Right renal cortex interstitium (tissue), 3 donors: ENCODE measurements at regions not wholly inside any gene's neighbourhood (a gene's known extent, or its start where the extent isn't known, plus 50 kb on each side); places are given as distances from the start of the nearest gene placed in this dataset.

Experiments
- DNase-seq, 3 donors: peaks; one replicate each; pipeline ENCODE4 v3.0.0-alpha.2; 2013; ENCODE audit warnings: low read depth in 3 of 3, low spot score in 2 of 3

DNA sequence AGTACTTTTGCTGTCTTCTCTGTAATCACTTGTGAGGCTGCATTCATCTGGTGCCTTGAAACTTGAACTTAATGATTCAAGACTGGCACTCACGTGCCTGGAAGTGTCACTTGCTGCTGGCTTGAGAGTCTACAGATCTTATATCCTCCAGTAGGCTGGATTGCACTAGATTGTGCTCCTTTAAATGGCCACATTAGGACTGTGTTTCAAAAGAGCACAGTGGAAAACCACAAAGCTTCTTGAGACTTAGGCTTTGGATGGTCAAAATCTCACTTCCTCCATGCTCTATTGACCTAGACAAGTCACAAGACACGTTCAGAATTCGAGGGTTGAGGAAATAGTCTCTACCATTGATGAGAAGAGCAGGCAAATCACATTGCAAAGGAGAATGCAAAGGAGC, 1278.8 kb upstream of the MIR17HG start:
- DNase-seq: no peak

DNA sequence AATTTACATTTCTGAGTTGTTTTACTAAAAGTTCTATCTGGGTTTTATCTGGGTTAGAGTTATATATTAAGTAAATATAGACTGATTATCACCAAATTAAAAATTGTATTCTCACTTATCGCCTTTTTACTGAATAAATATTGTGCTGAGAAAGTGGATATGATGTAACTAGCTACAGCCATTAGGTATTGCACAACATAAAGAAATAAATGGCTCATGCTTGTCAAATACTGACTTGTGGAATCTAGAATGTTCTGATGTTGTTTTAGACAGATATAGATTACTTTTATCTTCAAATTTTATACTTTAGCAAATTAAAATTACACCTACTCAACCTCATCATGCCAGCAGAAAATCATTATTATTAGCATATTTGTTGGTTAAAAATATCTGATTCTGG, 1277.1 kb upstream of the MIR17HG start:
- DNase-seq: no peak

DNA sequence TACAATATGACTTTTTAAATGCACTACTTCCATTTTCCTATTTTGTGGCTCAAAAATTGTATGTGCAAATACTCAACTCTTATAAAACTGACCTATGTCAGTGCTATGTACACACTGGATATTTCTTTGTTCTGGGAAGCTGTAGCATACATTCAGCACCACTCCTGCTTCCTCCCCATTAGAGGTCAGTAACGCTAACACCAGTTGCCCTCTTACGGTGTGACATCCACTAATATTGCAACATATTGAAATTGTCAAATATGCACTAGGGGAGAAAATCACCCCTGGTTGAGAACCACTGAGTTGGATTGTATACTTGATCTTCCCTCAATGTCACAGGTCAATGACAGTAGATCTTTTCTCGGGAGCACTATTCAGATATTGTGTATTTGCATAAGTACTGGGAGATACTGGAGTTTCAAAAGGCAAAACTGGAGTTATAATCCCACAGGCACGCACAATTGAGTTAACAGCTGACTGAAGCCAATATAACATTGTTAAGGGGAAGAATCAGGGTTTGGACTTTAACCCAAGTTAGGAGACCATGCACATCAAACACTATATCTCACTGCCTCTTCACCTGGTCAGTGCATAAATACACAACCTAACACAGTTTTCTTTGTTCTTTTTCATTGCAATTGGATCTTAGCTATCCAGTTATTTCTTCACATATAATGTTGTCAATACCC, 1276.5 kb upstream of the MIR17HG start:
- DNase-seq: no peak

DNA sequence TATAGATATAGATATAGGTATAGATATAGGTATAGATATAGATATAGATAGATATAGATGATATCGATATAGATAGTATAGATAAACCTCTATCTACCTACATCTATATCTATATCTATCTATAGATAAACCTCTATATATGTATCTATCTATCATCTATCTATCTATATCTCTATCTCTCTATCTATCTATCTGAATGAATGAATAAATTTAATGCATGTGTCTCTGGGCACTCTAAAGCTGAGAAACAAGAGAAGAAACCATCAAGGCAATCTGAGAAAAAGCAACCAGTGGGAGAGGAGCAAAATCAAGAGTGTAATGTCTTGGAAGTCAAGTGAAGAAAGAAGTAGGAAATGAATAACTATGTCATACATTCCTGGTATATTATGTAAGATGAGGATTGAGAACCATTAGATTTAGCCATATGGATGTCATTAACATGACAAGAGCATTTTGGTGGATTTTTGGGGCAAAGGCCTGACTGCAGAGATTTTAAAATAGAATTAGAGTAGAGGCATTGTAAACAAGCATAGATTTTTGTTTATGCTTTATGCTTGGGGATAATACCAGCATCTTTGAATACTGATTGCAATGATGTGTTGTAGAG, 1262.7 kb upstream of the MIR17HG start:
- DNase-seq: no peak

DNA sequence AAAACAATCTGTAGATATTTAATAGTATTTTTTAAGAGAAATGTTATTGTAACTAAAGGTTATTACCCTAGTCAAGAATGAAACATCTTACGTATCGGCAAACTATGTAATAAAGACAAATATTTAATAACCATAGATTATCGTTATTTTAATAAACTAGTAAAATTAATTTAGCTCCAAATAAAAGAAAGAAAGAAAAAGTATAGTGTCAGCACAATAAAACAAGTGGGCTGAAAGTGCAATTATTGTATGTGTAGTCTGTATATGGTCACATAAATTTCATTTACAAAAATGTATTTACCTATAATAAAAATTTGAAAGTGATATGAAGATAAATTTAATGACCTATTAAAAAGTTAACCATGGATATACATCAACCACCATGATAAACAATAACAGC, 1258.4 kb upstream of the MIR17HG start:
- no peak for DNase-seq

DNA sequence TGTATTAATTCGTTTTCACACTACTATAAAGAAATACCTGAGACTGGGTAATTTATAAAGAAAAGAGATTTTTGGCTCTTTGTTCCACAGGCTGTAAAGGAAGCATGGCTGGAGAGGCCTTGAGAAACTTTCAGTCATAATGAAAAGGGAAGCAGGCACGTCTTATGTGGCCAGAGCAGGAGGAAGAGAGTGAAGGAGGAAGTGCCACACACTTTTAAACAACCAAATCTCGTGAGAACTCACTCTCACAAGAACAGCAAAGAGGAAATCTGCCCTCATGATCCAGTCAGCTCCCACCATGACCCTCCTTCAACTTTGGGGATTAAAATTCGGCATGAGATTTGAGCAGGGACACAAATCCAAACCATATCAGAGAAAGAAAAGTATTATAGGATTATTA, 1255.9 kb upstream of the MIR17HG start:
- DNase-seq: no peak

DNA sequence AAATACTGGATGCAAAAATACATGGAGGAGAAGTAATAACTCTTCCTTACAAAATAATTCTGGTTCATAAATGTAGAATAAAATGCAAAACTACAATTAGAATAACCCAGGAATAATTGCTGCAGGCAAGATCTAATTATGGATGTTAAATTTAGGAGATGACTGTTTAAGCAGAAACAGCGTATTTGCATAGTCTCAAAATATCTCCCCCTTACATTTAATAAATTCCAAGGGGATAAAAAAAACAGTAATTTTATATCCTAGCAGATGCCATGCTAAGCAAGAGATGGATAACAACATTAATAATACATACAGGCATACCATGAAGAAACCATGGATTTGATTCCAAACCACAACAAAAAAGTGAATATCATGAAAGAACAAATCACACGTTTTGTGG, 1253.1 kb upstream of the MIR17HG start:
- DNase-seq: no peak

DNA sequence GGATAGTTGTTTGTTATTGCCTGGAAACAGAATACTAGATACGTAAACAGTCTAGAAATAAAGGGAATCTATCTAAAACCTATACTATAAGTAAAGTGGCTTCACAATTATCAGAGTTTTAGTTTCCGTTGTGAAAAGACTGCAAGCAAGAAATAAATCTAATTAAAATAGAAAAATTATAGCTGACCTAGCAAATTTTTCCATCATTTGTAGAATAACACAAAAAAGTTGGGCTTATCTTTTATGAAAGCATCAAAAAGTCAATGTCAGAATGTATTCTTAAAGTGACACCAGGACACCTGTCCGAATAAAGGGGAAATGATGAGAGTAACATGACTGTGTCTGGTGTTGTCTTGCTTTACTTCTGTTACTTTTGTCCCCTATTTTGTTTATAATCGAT, 1248.9 kb upstream of the MIR17HG start:
- no peak for DNase-seq

DNA sequence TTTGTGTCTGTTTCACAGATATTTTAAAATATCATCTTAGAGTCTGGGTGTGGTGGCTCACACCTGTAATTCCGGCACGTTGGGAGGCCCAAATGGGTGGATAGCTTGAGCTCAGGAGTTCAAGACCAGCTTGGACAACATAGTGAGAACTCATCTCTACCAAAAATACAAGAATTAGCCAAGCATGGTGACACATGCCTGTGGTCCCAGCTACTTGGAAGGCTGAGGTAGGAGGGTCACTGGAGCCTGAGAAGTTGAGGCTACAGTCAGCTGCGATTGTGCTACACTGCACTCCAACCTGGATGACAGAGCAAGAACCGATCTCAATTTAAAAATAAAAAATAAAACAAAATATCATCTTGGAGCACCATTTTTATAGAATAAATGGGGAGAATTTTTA, 1247.6 kb upstream of the MIR17HG start:
- DNase-seq: no peak

DNA sequence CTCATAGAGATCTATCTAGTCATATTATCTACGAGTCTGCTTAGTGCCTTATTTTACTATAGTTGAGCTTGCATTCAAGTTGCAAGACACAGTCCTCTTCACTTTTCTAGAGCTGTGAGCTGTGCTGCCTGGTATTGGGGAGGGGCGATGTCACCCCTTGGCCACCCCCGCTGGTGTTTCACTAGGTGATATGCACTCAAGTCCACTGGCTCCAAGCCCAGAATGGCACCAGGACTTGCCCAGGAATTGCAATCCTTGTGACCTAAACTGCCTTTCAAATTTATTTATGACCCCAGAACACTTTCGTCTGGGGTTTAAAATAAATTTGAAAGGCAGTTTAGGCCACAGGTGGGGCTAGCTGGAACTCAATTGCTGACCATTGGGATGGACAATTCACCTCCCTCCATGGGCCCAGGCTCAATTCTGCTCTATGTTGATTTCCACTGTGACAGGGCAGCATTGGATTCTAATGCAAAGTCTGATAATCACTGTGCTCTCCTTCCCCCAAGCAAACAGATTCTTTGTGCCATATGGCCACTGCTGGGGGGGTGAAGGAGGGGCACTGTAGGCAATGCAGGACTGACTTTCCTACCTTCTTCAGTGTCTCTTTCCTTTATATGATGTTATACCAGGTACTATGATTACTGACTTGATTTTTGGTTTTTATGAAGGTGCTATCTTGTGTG, 1244.2 kb upstream of the MIR17HG start:
- DNase-seq: no peak

DNA sequence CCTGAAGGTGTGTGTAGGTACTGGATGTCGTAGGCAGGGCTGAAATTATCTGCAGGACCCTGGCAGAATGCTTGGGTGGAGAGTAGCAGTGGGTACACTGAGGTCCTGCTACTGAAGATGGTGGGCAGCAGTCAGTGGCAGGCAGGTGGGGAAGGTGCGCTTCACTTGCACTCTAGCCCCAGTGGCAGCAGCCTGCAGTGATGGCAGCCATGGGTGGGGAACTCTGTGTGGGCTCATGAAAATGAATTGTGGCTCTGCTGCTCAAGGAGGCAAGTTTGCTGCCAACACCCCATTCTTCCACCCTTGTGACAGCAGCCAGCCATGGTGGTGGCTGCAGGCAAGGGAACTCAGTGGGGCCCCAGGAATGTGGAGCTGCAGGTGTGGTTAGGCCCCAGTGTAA, 1242.7 kb upstream of the MIR17HG start:
- no peak for DNase-seq

DNA sequence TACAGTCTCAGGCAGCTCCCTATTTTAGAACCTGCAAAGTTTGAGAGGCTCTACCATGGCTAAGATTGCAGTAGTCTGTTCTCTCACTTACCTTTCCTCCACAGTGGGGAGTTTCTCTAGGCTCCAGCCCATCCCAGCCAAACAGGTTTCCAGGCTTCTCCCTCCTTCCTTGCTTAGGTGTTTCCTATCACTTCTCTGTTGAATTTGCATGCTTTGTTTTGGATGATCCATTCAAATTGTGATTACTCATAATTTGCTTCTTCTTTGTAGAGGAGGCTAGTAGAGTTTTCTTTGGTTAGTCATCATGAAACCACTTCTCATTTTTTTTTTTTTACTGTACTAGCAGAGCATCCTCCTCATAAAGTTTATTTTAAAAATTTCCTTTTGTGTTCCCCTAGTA, 1242.2 kb upstream of the MIR17HG start:
- no peak for DNase-seq

DNA sequence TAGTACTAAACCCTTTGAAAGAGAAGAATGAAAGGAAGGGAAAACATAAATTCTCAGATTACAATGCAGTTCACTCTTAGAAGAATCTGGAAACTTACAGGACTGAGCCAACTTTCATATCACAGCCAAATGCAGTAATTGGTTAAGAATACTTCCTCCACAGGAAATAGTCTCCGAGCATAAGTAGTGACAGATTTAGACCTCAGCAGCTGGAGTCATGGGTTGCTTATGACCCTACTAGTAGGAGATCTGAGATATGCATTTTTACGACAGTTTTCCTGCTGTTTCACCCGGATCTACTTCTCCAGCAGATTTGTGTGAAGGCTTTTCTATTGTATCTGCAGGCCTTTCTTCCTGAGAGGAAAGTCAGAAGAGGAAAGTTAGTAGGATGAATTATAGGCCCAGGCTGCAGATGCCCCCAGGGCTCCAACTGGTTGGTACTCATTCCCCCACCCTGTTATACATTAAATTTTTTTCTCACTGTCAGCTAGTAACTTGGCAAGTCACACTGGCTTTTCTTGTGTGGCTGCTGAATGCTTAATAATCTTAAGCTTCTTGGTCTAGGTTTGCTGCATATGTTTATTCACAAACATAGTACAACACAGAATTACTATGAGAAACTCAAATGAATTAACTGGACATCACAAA, 1241.5 kb upstream of the MIR17HG start:
- DNase-seq: peak in 1 of 3 donors; percentile 2

DNA sequence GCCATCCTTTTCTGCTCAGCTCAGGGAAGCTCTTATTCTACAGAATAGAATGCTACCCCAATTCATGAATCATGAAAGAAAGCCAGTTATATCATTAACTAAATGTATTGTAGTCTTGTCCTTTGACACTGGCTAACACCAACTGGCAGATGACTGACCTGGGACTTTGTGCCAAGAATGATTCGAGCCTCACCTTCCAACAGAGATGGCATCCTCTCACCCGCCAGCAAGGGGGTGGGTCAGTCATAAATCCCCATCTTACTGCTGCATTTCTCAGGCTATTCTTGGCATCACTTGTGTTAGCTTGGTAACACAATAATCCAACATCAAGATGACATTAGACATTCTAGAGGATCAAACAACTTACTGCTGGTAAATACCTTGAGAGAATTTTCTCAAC, 1239.8 kb upstream of the MIR17HG start:
- no peak for DNase-seq

DNA sequence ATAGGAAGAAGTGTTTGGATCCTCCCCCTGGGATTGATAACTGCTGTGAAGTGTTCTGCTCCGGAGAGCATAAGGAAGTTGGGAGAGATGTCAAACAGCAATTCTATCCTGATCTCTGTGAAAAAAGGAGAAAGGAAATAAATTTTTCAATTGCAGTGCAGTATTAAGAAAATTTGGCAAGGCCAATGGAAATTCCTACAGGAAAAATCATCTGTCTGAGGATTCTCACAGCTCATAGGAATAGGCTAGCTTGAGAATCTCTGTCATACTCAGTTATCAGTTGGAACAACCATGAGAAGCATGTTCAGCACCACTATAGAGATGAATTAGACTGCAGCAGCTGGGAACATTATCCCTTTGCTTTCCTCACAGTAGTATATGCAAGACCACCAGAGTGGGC, 1238.9 kb upstream of the MIR17HG start:
- DNase-seq: no peak

DNA sequence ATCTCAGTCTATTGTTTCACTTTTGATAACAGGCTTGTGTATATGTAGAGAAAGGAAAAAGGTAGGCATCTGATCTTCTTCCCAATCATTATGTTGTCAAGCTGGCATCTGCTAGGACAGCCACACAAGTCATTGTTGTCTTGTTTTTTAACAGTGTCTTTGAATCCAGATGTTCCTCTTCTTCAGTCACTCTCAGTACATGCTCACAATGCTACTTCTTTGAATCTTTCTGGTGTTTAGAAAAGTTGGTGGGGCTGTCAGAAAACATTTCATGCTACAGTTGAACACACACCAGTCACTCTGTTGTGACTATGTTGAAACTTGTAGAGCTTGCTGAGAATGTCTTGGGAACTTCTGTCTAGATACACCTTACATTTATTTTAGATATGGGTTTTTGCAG, 1231.4 kb upstream of the MIR17HG start:
- no peak for DNase-seq

DNA sequence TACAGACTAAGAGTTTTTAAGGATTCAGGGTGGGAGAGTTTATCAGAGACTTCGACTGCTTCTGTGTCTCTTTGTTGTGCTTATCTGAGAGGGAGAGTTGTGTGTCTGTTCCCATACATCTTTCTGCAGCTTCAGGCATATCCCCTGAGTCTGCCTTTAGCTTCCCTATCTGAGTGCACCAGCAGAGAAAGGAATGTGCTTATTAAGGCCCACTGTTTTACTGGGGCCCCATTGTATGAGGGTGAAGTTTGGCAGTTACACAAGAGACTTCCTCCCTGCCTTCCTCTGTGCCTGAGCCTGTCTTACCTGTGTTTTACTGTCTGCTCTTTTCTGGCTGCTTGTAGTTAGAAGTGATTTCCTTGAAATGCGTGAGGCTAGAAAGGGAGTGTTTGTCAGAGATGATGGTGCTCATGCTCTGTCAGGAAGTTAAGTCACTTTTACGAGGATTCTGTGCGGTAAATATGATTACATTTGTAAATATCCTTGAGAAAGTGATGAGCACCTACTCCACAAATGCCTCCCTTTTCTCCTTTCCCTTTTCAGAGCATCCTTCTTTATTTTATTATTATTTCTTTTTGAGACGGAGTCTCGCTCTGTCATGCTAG, 1228.9 kb upstream of the MIR17HG start:
- no peak for DNase-seq

DNA sequence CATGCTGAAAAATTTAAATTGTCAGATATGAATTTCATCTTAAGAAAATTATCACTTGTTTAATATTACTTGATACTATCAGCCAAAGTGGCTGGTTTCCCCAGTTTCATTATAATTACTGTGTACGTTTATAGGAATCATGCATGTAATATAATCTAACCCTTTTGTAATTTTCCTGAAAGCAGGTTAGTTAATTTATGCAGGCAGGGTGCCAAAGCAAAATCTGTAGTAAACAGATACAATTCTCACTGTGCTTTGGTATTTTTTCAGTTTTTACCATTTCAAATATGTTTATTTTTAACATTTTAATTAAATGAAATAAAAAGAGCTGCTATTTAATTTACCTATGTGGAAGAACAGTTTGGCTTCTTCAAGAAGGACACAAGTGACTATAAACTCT, 1227.5 kb upstream of the MIR17HG start:
- DNase-seq: no peak

DNA sequence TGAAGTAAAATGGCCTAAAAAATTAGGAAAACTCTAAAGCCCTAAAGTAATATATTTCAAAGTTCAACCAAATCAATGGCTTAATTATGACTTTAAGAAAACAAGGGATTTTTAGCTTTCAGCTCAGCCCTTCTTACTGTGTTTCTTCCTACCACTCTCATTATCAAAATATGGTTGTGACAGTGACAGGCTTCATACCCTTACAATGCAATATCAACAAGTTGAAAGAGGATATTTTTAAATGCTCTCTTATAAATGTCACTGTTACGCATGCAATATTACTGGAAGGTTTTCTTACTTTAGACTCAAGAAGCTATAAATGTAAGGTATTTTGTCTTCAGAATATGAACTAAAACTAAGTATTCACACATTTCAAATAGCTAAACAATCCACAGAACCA, 1225.7 kb upstream of the MIR17HG start:
- no peak for DNase-seq

DNA sequence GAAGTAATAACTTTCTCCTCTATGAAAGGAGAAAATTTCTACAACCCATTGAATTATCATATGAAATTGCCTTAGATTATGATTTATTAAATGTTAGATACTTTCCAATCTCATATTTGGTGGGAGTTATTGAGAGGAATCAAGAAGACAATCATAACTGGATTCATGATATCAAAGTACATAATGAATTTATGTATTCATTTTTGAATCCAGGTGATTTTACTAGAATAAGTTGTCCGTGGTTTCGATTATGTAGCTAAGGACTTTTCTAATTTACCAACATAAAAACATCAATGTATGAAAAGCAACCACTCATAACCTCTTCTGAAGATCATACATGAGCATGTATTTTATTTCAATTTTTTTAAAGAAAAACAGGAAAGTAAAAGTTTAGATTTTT, 1225.0 kb upstream of the MIR17HG start:
- no peak for DNase-seq

DNA sequence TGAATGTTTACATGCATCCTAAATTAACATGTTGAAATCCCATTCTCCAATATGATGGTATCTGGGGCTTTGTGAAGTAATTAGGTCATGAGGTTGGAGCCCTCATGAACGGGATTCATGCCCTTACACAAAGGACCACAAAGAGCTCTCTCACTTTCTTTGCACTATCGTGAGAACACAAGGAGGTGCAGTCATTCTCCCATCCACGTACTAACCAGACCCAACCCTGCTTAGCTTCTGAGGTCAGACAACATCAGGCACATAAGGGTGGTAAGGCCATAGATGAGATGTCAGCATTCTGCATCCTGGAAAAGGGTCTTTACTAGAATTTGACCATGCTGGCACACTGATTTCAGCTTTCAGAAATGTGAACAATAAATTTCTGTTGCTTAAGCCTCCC, 1211.9 kb upstream of the MIR17HG start:
- no peak for DNase-seq
